Upper lobe of left lung (tissue), 4 donors: ENCODE measurements at regions not wholly inside any gene's neighbourhood (a gene's known extent, or its start where the extent isn't known, plus 50 kb on each side); places are given as distances from the start of the nearest gene placed in this dataset.

Source experiments
- POLR2A ChIP-seq, 4 donors: fragments of 450-650 bp; IDR thresholded peaks; one replicate each; pipeline ENCODE4 v1.5.1; 2016 to 2017; ENCODE audit warnings: antibody characterized with exemption in 4 of 4, mild to moderate bottlenecking in 2 of 4
- POLR2AphosphoS5 ChIP-seq, 2 donors: sonication (generic); formaldehyde crosslinking; IDR thresholded peaks; one replicate each; pipeline ENCODE4 v1.5.1; 2017; ENCODE audit warnings: antibody characterized with exemption in 2 of 2

DNA sequence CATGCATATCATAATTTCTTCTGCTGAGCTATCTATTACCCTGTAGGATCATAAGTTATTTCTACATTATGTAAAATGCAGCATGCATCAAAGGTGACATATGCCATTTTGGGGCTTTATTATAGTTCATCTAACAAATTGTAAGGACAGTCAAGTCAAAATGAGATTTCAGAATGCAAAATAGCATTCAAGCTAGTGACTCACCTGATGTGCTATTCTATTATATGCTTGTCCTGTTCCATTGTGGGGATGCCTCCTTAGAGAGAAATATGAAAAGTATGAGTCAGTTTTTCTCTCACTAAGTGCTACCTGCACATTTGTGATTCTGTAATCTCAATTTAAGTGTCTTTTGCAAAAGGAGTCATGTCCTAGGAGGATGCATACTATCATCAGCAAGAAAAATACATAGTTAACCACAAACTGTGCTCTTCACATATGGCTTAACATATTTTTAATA, 647.0 kb upstream of the PCDH10 start:
- TF ChIP-seq POLR2AphosphoS5 (IDR thresholded peaks at IDR 0.05) (no peak), POLR2A (IDR thresholded peaks at IDR 0.05) (no peak)
